ENCODE measurements at regions not wholly inside any gene's neighbourhood (a gene's known extent, or its start where the extent isn't known, plus 50 kb on each side); places are given as distances from the start of the nearest gene placed in this dataset.

DNA sequence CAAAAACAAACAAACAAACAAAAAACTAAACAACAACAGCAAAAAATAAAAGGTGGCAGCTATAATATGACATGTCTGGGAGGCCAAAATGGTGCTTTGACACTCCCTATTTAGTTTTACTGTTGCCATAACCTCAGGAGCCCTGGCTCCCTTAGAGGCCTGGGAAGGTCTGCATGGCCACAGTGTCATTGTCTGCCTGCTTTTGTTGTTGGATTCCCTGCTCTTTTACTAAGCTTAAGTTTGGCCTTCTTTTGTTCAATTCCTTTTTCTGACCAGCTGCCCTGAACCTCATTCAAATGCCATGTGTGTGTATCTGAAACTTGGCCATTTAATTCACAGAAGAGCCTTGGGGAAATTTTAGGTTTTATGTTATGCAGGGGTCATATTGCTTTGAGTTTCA, 458.2 kb downstream of the TMEM232 start:
- TF ChIP-seq, protein P1, sequence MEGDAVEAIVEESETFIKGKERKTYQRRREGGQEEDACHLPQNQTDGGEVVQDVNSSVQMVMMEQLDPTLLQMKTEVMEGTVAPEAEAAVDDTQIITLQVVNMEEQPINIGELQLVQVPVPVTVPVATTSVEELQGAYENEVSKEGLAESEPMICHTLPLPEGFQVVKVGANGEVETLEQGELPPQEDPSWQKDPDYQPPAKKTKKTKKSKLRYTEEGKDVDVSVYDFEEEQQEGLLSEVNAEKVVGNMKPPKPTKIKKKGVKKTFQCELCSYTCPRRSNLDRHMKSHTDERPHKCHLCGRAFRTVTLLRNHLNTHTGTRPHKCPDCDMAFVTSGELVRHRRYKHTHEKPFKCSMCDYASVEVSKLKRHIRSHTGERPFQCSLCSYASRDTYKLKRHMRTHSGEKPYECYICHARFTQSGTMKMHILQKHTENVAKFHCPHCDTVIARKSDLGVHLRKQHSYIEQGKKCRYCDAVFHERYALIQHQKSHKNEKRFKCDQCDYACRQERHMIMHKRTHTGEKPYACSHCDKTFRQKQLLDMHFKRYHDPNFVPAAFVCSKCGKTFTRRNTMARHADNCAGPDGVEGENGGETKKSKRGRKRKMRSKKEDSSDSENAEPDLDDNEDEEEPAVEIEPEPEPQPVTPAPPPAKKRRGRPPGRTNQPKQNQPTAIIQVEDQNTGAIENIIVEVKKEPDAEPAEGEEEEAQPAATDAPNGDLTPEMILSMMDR (IDR thresholded peaks at IDR 0.05): no peak
- TF ChIP-seq EZH2 (IDR thresholded peaks at IDR 0.05): no peak

Measured in neural progenitor cell (in vitro differentiated cells).